RWPE2 (cell line): ENCODE measurements at regions not wholly inside any gene's neighbourhood (a gene's known extent, or its start where the extent isn't known, plus 50 kb on each side); places are given as distances from the start of the nearest gene placed in this dataset.

Source experiments
- ATAC-seq: fragments of 200-7000 bp; cut with Tn5 transposase; 3 replicates; pipeline ENCODE4 v1.9.1; 2021; ENCODE audit warnings: low read depth
- DNase-seq: peaks from one replicate; pipeline ENCODE4 v3.0.0-alpha.2; 2020; ENCODE audit warnings: low spot score
- H3K27ac ChIP-seq: fragments of 450-650 bp; 2 replicates; pipeline ENCODE4 v1.5.1; 2017; ENCODE audit warnings: mild to moderate bottlenecking; ENCODE audit not compliant: poor library complexity, severe bottlenecking
- H3K27me3 ChIP-seq: fragments of 250-450 bp; sonication (Bioruptor Pico); 2 replicates; pipeline ENCODE4 v1.5.1; 2021; ENCODE audit warnings: mild to moderate bottlenecking, moderate library complexity; ENCODE audit not compliant: insufficient read depth, poor library complexity, severe bottlenecking
- H3K36me3 ChIP-seq: fragments of 250-450 bp; sonication (Bioruptor Pico); 2 replicates; pipeline ENCODE4 v1.5.1; 2020; ENCODE audit warnings: low read depth, mild to moderate bottlenecking, moderate library complexity
- H3K4me1 ChIP-seq: fragments of 250-450 bp; sonication (Bioruptor Pico); 2 replicates; pipeline ENCODE4 v1.5.1; 2021; ENCODE audit warnings: mild to moderate bottlenecking, moderate library complexity; ENCODE audit not compliant: insufficient read depth, poor library complexity, severe bottlenecking
- H3K4me3 ChIP-seq: fragments of 250-450 bp; sonication (Bioruptor Pico); 2 replicates; pipeline ENCODE4 v1.5.1; 2021; ENCODE audit warnings: mild to moderate bottlenecking, moderate library complexity; ENCODE audit not compliant: severe bottlenecking
- H3K9me3 ChIP-seq: fragments of 250-450 bp; sonication (Bioruptor Pico); 2 replicates; pipeline ENCODE4 v1.5.1; 2021; ENCODE audit warnings: mild to moderate bottlenecking, moderate library complexity; ENCODE audit not compliant: severe bottlenecking
- CTCF ChIP-seq: fragments of 450-650 bp; IDR thresholded peaks from one replicate; pipeline ENCODE4 v1.5.1; 2017; ENCODE audit warnings: mild to moderate bottlenecking, moderate library complexity; ENCODE audit not compliant: poor library complexity, severe bottlenecking

GRCh38 chr9:93372391-93372790 is 79.1 kb upstream of the FAM120A start:
- Histone ChIP-seq H3K27ac (no peak overlapping the region), H3K4me1 (no peaks in the 10 kb centered on the region), H3K9me3 (no peaks in the 10 kb centered on the region), H3K4me3 (no peak overlapping the region), H3K27me3 (peaks cover 10% of the 10 kb centered on the region), H3K36me3 (no peaks in the 10 kb centered on the region)
- ATAC-seq (no peak), DNase-seq (no peak)
- no peak for TF ChIP-seq CTCF

GRCh38 chr9:93376411-93376810 is 75.1 kb upstream of the FAM120A start:
- Histone ChIP-seq H3K4me3 (no peak overlapping the region), H3K27me3 (peaks cover 7% of the 10 kb centered on the region), H3K9me3 (no peaks in the 10 kb centered on the region), H3K27ac (no peak overlapping the region), H3K36me3 (no peaks in the 10 kb centered on the region), H3K4me1 (no peaks in the 10 kb centered on the region)
- ATAC-seq (no peak), DNase-seq (no peak)
- no peak for TF ChIP-seq CTCF

- Histone ChIP-seq H3K4me1 (no peaks in the 10 kb centered on the region), H3K27me3 (peaks cover 7% of the 10 kb centered on the region), H3K9me3 (no peaks in the 10 kb centered on the region), H3K4me3 (no peak overlapping the region), H3K27ac (no peak overlapping the region), H3K36me3 (no peaks in the 10 kb centered on the region)
- ATAC-seq (no peak), DNase-seq (no peak)
- TF ChIP-seq CTCF: no peak
Observed at GRCh38 chr9:93378276-93378675, 73.2 kb upstream of the FAM120A start.

- Histone ChIP-seq H3K4me3 (no peak overlapping the region), H3K27me3 (peaks cover 7% of the 10 kb centered on the region), H3K36me3 (no peaks in the 10 kb centered on the region), H3K4me1 (no peaks in the 10 kb centered on the region), H3K27ac (no peak overlapping the region), H3K9me3 (no peaks in the 10 kb centered on the region)
- DNase-seq (no peak), ATAC-seq (no peak)
- peak; percentile 12 for TF ChIP-seq CTCF
Observed at GRCh38 chr9:93379051-93379450, 72.4 kb upstream of the FAM120A start.

- H3K27ac ChIP-seq: no peak overlapping the region
- H3K36me3 ChIP-seq: no peaks in the 10 kb centered on the region
- ATAC-seq (no peak), DNase-seq (no peak)
- H3K4me3 ChIP-seq: no peak overlapping the region
- no peaks in the 10 kb centered on the region for H3K4me1 ChIP-seq
- TF ChIP-seq CTCF: peak; percentile 13
- no peaks in the 10 kb centered on the region for H3K9me3 ChIP-seq
- H3K27me3 ChIP-seq: no peaks in the 10 kb centered on the region
Observed at GRCh38 chr9:93380410-93381060, 71.0 kb upstream of the FAM120A start.
